ENCODE measurements at regions not wholly inside any gene's neighbourhood (a gene's known extent, or its start where the extent isn't known, plus 50 kb on each side); places are given as distances from the start of the nearest gene placed in this dataset.

- WGBS, 2 donors, result 87 to 95% methylated on average over 2 of the region's 2 CpGs
- no peak for DNase-seq
Measured at GRCh38 chr6:43945768-43946080, 175.7 kb downstream of the VEGFA start.

GRCh38 chr6:43944908-43945767 lies 175.1 kb downstream of the VEGFA start:
- no peak overlapping the region for H3K9ac ChIP-seq (ENCODE audit: insufficient read depth in 1 of 2, low read length in 2 of 2)
- TF ChIP-seq CTCF (IDR thresholded peaks at IDR 0.05; ENCODE audit: control extremely low read depth, extremely low read depth), result no peak
- H3K4me1 ChIP-seq (ENCODE audit: control insufficient read depth in 5 of 5, insufficient read depth in 5 of 5, low read length in 5 of 5), result peaks cover 0 to 24% (median 10%) of the 10 kb centered on the region in 5 donors
- WGBS, 2 donors, result 74 to 88% methylated on average over 2 of the region's 2 CpGs
- H3K4me3 ChIP-seq, result no peak overlapping the region
- ATAC-seq (ENCODE audit: insufficient read depth, low FRiP score) (peak; percentile 65), DNase-seq (no peak)
- no peaks in the 10 kb centered on the region for H3K27me3 ChIP-seq (ENCODE audit: control insufficient read depth in 3 of 3, insufficient read depth in 3 of 3, low read length in 2 of 3)
- no peak overlapping the region for H3K27ac ChIP-seq (ENCODE audit: low read depth in 1 of 2, low read length in 1 of 2)
- peaks cover 4 to 14% (median 5%) of the 10 kb centered on the region in 4 donors for H3K9me3 ChIP-seq (ENCODE audit: control insufficient read depth in 4 of 4, insufficient read depth in 3 of 4, low read length in 3 of 4)
- H3K36me3 ChIP-seq (ENCODE audit: control insufficient read depth in 4 of 4, insufficient read depth in 4 of 4, low read length in 4 of 4), result no peaks in the 10 kb centered on the region

More at GRCh38 chr6:43945768-43946080, 175.7 kb downstream of the VEGFA start:
- H3K9ac ChIP-seq (ENCODE audit: insufficient read depth in 1 of 2, low read length in 2 of 2), result no peak overlapping the region
- peaks cover 4 to 14% (median 5%) of the 10 kb centered on the region in 4 donors for H3K9me3 ChIP-seq (ENCODE audit: control insufficient read depth in 4 of 4, insufficient read depth in 3 of 4, low read length in 3 of 4)
- H3K4me1 ChIP-seq (ENCODE audit: control insufficient read depth in 5 of 5, insufficient read depth in 5 of 5, low read length in 5 of 5), result peaks cover 0 to 27% (median 10%) of the 10 kb centered on the region in 5 donors
- no peak for ATAC-seq (ENCODE audit: insufficient read depth, low FRiP score)
- no peaks in the 10 kb centered on the region for H3K27me3 ChIP-seq (ENCODE audit: control insufficient read depth in 3 of 3, insufficient read depth in 3 of 3, low read length in 2 of 3)
- H3K4me3 ChIP-seq, result no peak overlapping the region
- H3K27ac ChIP-seq (ENCODE audit: low read depth in 1 of 2, low read length in 1 of 2), result no peak overlapping the region
- H3K36me3 ChIP-seq (ENCODE audit: control insufficient read depth in 4 of 4, insufficient read depth in 4 of 4, low read length in 4 of 4), result no peaks in the 10 kb centered on the region
- TF ChIP-seq CTCF (IDR thresholded peaks at IDR 0.05; ENCODE audit: control extremely low read depth, extremely low read depth), result no peak

- 61 to 89% methylated on average over 6 of the region's 6 CpGs for WGBS, 2 donors
- DNase-seq, result no peak
- peak; percentile 54 for ATAC-seq (ENCODE audit: insufficient read depth, low FRiP score)
- H3K4me1 ChIP-seq (ENCODE audit: control insufficient read depth in 5 of 5, insufficient read depth in 5 of 5, low read length in 5 of 5), result peaks cover 0 to 16% (median 3%) of the 10 kb centered on the region in 5 donors
- H3K9ac ChIP-seq (ENCODE audit: insufficient read depth in 1 of 2, low read length in 2 of 2), result no peak overlapping the region
- no peaks in the 10 kb centered on the region for H3K27me3 ChIP-seq (ENCODE audit: control insufficient read depth in 3 of 3, insufficient read depth in 3 of 3, low read length in 2 of 3)
- peaks cover 4 to 14% (median 5%) of the 10 kb centered on the region in 4 donors for H3K9me3 ChIP-seq (ENCODE audit: control insufficient read depth in 4 of 4, insufficient read depth in 3 of 4, low read length in 3 of 4)
- no peak for TF ChIP-seq CTCF (IDR thresholded peaks at IDR 0.05; ENCODE audit: control extremely low read depth, extremely low read depth)
- H3K27ac ChIP-seq (ENCODE audit: low read depth in 1 of 2, low read length in 1 of 2), result peak overlapping the region in 1 of 2 donors; percentile 26
- no peaks in the 10 kb centered on the region for H3K36me3 ChIP-seq (ENCODE audit: control insufficient read depth in 4 of 4, insufficient read depth in 4 of 4, low read length in 4 of 4)
- H3K4me3 ChIP-seq, result no peak overlapping the region
Measured at GRCh38 chr6:43943781-43944250, 173.8 kb downstream of the VEGFA start.

Data from lung (tissue), 11 donors.